IMR-90 (cell line): ENCODE measurements at regions not wholly inside any gene's neighbourhood (a gene's known extent, or its start where the extent isn't known, plus 50 kb on each side); places are given as distances from the start of the nearest gene placed in this dataset.

Source experiments
- ATAC-seq: fragments of 200-7000 bp; cut with Tn5 transposase; 2 replicates; pipeline ENCODE4 v1.9.1; 2020; ENCODE audit warnings: low read depth, mild to moderate bottlenecking, moderate library complexity
- BruUV-seq: library from RNA; stranded (reverse); fragments of 400-500 nt; replicated peaks from 2 replicates; lab custom pipeline; 2021; lab: Mats Ljungman, UMichigan
- CTCF ChIA-PET: fragments of 300-600 bp; formaldehyde crosslinking; extraction: SDS; loops from one replicate; lab custom pipeline; 2021; ENCODE audit warnings: antibody characterized with exemption; lab: Yijun Ruan, JAX
- POLR2A ChIA-PET: fragments of 300-600 bp; sonication (Branson Sonifier 250); formaldehyde crosslinking; loops from one replicate; lab custom pipeline; 2022; ENCODE audit warnings: antibody characterized with exemption; ENCODE audit not compliant: unreplicated experiment; lab: Charles Lee
- DNase-seq: peaks from one replicate; pipeline ENCODE4 v3.0.0; 2013
- H2AFZ ChIP-seq: replicated peaks from 2 replicates; pipeline ENCODE3; 2013; ENCODE audit warnings: low read length, mild to moderate bottlenecking; ENCODE audit not compliant: poor library complexity
- H2AK5ac ChIP-seq: 2 replicates; pipeline ENCODE4 v1.6.1; 2013; ENCODE audit warnings: low read depth, low read length, inconsistent platforms
- H2AK9ac ChIP-seq: replicated peaks from 2 replicates; pipeline ENCODE3; 2013; ENCODE audit warnings: mild to moderate bottlenecking, low read depth, low read length, moderate library complexity; ENCODE audit not compliant: poor library complexity
- H2BK120ac ChIP-seq: 2 replicates; pipeline ENCODE4 v1.6.1; 2013; ENCODE audit warnings: low read depth, low read length, inconsistent platforms
- H2BK15ac ChIP-seq: 3 replicates; pipeline ENCODE4 v1.6.1; 2013; ENCODE audit warnings: low read depth, low read length, inconsistent platforms
- H2BK20ac ChIP-seq: 2 replicates; pipeline ENCODE4 v1.6.1; 2013; ENCODE audit warnings: low read depth, mild to moderate bottlenecking, inconsistent platforms, low read length, moderate library complexity
- H2BK5ac ChIP-seq: 2 replicates; pipeline ENCODE4 v1.6.1; 2013; ENCODE audit warnings: mild to moderate bottlenecking, low read depth, low read length, inconsistent platforms; ENCODE audit not compliant: poor library complexity, severe bottlenecking
- H3K14ac ChIP-seq: replicated peaks from 2 replicates; pipeline ENCODE4 v1.6.1; 2013; ENCODE audit warnings: low read depth, low read length, inconsistent platforms
- H3K18ac ChIP-seq: 2 replicates; pipeline ENCODE4 v1.6.1; 2013; ENCODE audit warnings: low read depth, low read length, control low read depth
- H3K23ac ChIP-seq: 2 replicates; pipeline ENCODE4 v1.6.1; 2013; ENCODE audit warnings: low read depth, low read length, inconsistent platforms
- H3K27ac ChIP-seq: 2 replicates; pipeline ENCODE4 v1.5.1; 2013; ENCODE audit warnings: mild to moderate bottlenecking, control low read depth, low read length; ENCODE audit not compliant: insufficient read depth
- H3K27me3 ChIP-seq: 2 replicates; pipeline ENCODE4 v1.6.1; 2013; ENCODE audit warnings: low read length; ENCODE audit not compliant: control insufficient read depth, insufficient read depth
- H3K36me3 ChIP-seq: 2 replicates; pipeline ENCODE4 v1.6.1; 2013; ENCODE audit warnings: low read length, mixed read lengths; ENCODE audit not compliant: control insufficient read depth, insufficient read depth
- H3K4ac ChIP-seq: 2 replicates; pipeline ENCODE4 v1.6.1; 2013; ENCODE audit warnings: low read depth, low read length, inconsistent platforms
- H3K4me1 ChIP-seq: 2 replicates; pipeline ENCODE4 v1.6.1; 2013; ENCODE audit warnings: low read length, mixed read lengths; ENCODE audit not compliant: control insufficient read depth, insufficient read depth
- H3K4me2 ChIP-seq: 2 replicates; pipeline ENCODE4 v1.6.1; 2013; ENCODE audit warnings: low read depth, mild to moderate bottlenecking, control low read depth, low read length, moderate library complexity
- H3K4me3 ChIP-seq: 2 replicates; pipeline ENCODE4 v1.5.1; 2013; ENCODE audit warnings: low read depth, mild to moderate bottlenecking, control low read depth, low read length, moderate library complexity; ENCODE audit not compliant: insufficient read depth
- H3K56ac ChIP-seq: 2 replicates; pipeline ENCODE4 v1.6.1; 2013; ENCODE audit warnings: low read length, inconsistent platforms; ENCODE audit not compliant: insufficient read depth; ENCODE audit errors: extremely low read depth
- H3K79me1 ChIP-seq, 2 experiments: 2 replicates each; pipeline ENCODE4 v1.6.1; 2013; ENCODE audit warnings: low read length in 2 of 2, inconsistent platforms in 1 of 2, low read depth in 1 of 2
- H3K9ac ChIP-seq: 2 replicates; pipeline ENCODE4 v1.6.1; 2013; ENCODE audit warnings: low read depth, low read length, control low read depth
- H3K9me1 ChIP-seq: 2 replicates; pipeline ENCODE4 v1.6.1; 2013; ENCODE audit warnings: low read length, inconsistent platforms; ENCODE audit not compliant: insufficient read depth
- H3K9me3 ChIP-seq: 2 replicates; pipeline ENCODE4 v1.6.1; 2013; ENCODE audit warnings: low read length; ENCODE audit not compliant: control insufficient read depth, insufficient read depth
- H4K20me1 ChIP-seq: 2 replicates; pipeline ENCODE4 v1.6.1; 2013; ENCODE audit warnings: low read length, inconsistent platforms; ENCODE audit not compliant: insufficient read depth
- H4K5ac ChIP-seq: 2 replicates; pipeline ENCODE4 v1.6.1; 2013; ENCODE audit warnings: mild to moderate bottlenecking, low read depth, low read length, control low read depth
- H4K8ac ChIP-seq, 2 experiments: 2 replicates each; pipeline ENCODE4 v1.6.1; 2013; ENCODE audit warnings: low read depth in 2 of 2, low read length in 2 of 2, control low read depth in 1 of 2, inconsistent platforms in 1 of 2
- H4K91ac ChIP-seq: 2 replicates; pipeline ENCODE4 v1.6.1; 2013; ENCODE audit warnings: low read depth, low read length, inconsistent platforms; ENCODE audit not compliant: insufficient read depth
- CTCF ChIP-seq: conservative IDR thresholded peaks from 2 replicates; pipeline ENCODE4 v1.5.1; 2012; ENCODE audit warnings: mild to moderate bottlenecking, low read depth, low read length, improper control_type of control experiment
- ELK1 ChIP-seq: fragments of 150-350 bp; IDR thresholded peaks from 2 replicates; pipeline ENCODE4 v1.6.1; 2016; ENCODE audit warnings: low read depth, mild to moderate bottlenecking, low read length, moderate library complexity, borderline replicate concordance
- FOS ChIP-seq: fragments of 150-350 bp; IDR thresholded peaks from 2 replicates; pipeline ENCODE4 v1.6.1; 2016; ENCODE audit warnings: low read depth, low read length
- MAZ ChIP-seq: IDR thresholded peaks from 2 replicates; pipeline ENCODE4 v1.6.1; 2012; ENCODE audit warnings: low read depth, mild to moderate bottlenecking, low read length, improper control_type of control experiment, moderate library complexity, borderline replicate concordance
- POLR2A ChIP-seq: IDR thresholded peaks from 2 replicates; pipeline ENCODE4 v1.6.1; 2012; ENCODE audit warnings: mild to moderate bottlenecking, low read depth, low read length
- RAD21 ChIP-seq: IDR thresholded peaks from 2 replicates; pipeline ENCODE4 v1.6.1; 2012; ENCODE audit warnings: low read length, improper control_type of control experiment
- whole genome bisulfite sequencing, 2 experiments: methylation state at CpG; one replicate each; pipeline versions ENCODE4 v1.1.5 to v1.1.7; 2013; ENCODE audit warnings: missing lambda C conversion rate in 2 of 2; ENCODE audit not compliant: insufficient read length in 1 of 2; ENCODE audit errors: extremely low coverage in 2 of 2; 5-methylcytosine and 5-hydroxymethylcytosine counted together
- dilution Hi-C: fragments of 300-500 bp; cut with HindIII; formaldehyde crosslinking; loops from one replicate; pipeline ENCODE4 v1.14.3; 2018; ENCODE audit warnings: low sequenced_read_pairs; ENCODE audit not compliant: unreplicated experiment
- in situ Hi-C: fragments of 300-500 bp; cut with MboI; formaldehyde crosslinking; loops from 3 replicates; pipeline ENCODE4 v1.14.3; 2019; ENCODE audit warnings: low sequenced_read_pairs, inconsistent platforms, mixed read lengths
- intact Hi-C: fragments of 100-400 bp; cut with micrococcal nuclease; formaldehyde crosslinking; loops from 2 replicates; pipeline ENCODE4 v1.10.0; 2022

- Histone ChIP-seq H3K4ac (no peak overlapping the region), H4K8ac (no peak overlapping the region), H3K9me3 (peaks cover 3% of the 10 kb centered on the region), H2AK5ac (no peak overlapping the region), H3K9ac (no peak overlapping the region), H4K20me1 (no peaks in the 10 kb centered on the region), H4K5ac (no peak overlapping the region), H2BK15ac (no peak overlapping the region), H2AK9ac (no peak overlapping the region), H3K4me2 (no peak overlapping the region), H3K27me3 (no peaks in the 10 kb centered on the region), H2BK5ac (no peak overlapping the region), H2BK120ac (no peak overlapping the region), H3K56ac (no peak overlapping the region), H2BK20ac (no peak overlapping the region), H3K4me3 (no peak overlapping the region), H3K14ac (no peak overlapping the region), H3K79me1 (no peaks in the 10 kb centered on the region), H3K9me1 (no peaks in the 10 kb centered on the region), H3K4me1 (no peaks in the 10 kb centered on the region; the same call in 1 of the 2 replicates), H3K36me3 (no peaks in the 10 kb centered on the region), H3K23ac (no peak overlapping the region), H4K91ac (no peak overlapping the region), H3K18ac (no peak overlapping the region), H3K27ac (no peak overlapping the region), H2AFZ (no peak overlapping the region)
- in situ Hi-C loops (no loop called here), dilution Hi-C loops (no loop called here), intact Hi-C loops (no loop called here)
- no peak for TF ChIP-seq ELK1
- TF ChIP-seq RAD21 = no peak
- no peak for TF ChIP-seq FOS
- TF ChIP-seq MAZ = no peak
- TF ChIP-seq CTCF = no peak
- TF ChIP-seq POLR2A = no peak
- ATAC-seq (no peak), DNase-seq (no peak)
- ChIA-PET CTCF (no interaction called here), POLR2A (no interaction called here)
- BruUV-seq = no TSS peak
- WGBS, 2 experiments = 80% methylated on average over 3 of the region's 6 CpGs; no CpG with 5 or more reads in 1 of the 2 experiments
Measured at GRCh38 chr2:234733795-234734600, 217.8 kb upstream of the SH3BP4 start.
